Natural killer cell (primary cell): ENCODE measurements at regions not wholly inside any gene's neighbourhood (a gene's known extent, or its start where the extent isn't known, plus 50 kb on each side); places are given as distances from the start of the nearest gene placed in this dataset.

Experiments
- ATAC-seq, 3 donors: fragments of 150-1000 bp in 2 of 3; fragments of 200-7000 bp in 1 of 3; cut with Tn5 transposase; 1 replicate in 1 of 3; 2 replicates in 2 of 3; pipeline ENCODE4 v1.10.0; 2021; ENCODE audit warnings: mild to moderate bottlenecking in 2 of 3, moderate library complexity in 2 of 3
- DNase-seq, 2 donors: peaks; one replicate each; pipeline versions ENCODE4 v3.0.0 to v3.0.0-alpha.2; 2013 to 2021; ENCODE audit warnings: mixed read lengths in 1 of 2
- H3K27ac ChIP-seq: one replicate; pipeline ENCODE4 v1.5.1; 2013; ENCODE audit warnings: mild to moderate bottlenecking, low read length
- H3K27me3 ChIP-seq: one replicate; pipeline ENCODE4 v1.6.1; 2013; ENCODE audit warnings: low read length; ENCODE audit not compliant: control insufficient read depth, insufficient read depth
- H3K36me3 ChIP-seq: one replicate; pipeline ENCODE4 v1.6.1; 2013; ENCODE audit warnings: low read length; ENCODE audit not compliant: control insufficient read depth, insufficient read depth
- H3K4me1 ChIP-seq: one replicate; pipeline ENCODE4 v1.6.1; 2013; ENCODE audit warnings: low read length; ENCODE audit not compliant: control insufficient read depth, insufficient read depth
- H3K4me3 ChIP-seq: one replicate; pipeline ENCODE4 v1.5.1; 2013; ENCODE audit warnings: low read length
- H3K9me3 ChIP-seq: one replicate; pipeline ENCODE4 v1.6.1; 2013; ENCODE audit warnings: low read length; ENCODE audit not compliant: control insufficient read depth, insufficient read depth
- H3K27ac Mint-ChIP-seq, 2 donors: one replicate each; pipeline ENCODE4 v1.8.0; 2022; ENCODE audit warnings: mild to moderate bottlenecking in 2 of 2, mixed read lengths in 2 of 2, moderate library complexity in 1 of 2
- H3K27me3 Mint-ChIP-seq, 2 donors: one replicate each; pipeline ENCODE4 v1.8.0; 2022; ENCODE audit warnings: low read depth in 2 of 2, mixed read lengths in 2 of 2
- H3K36me3 Mint-ChIP-seq: one replicate; pipeline ENCODE4 v1.8.0; 2022; ENCODE audit warnings: mixed read lengths
- H3K4me1 Mint-ChIP-seq, 2 donors: one replicate each; pipeline ENCODE4 v1.8.0; 2022; ENCODE audit warnings: mixed read lengths in 2 of 2
- H3K4me3 Mint-ChIP-seq: one replicate; pipeline ENCODE4 v1.8.0; 2022; ENCODE audit warnings: mild to moderate bottlenecking, moderate library complexity, mixed read lengths
- H3K9me3 Mint-ChIP-seq, 2 donors: one replicate each; pipeline ENCODE4 v1.8.0; 2022; ENCODE audit warnings: mixed read lengths in 2 of 2
- CTCF ChIP-seq: fragments of 200-600 bp; IDR thresholded peaks from one replicate; pipeline ENCODE4 v1.8.0; 2022; ENCODE audit warnings: antibody characterized with exemption
- WGBS: methylation state at CpG from one replicate; pipeline ENCODE4 v1.1.7; 2013; ENCODE audit warnings: missing lambda C conversion rate; ENCODE audit not compliant: insufficient coverage; 5-methylcytosine and 5-hydroxymethylcytosine counted together
- intact Hi-C: fragments of 100-400 bp; cut with micrococcal nuclease; formaldehyde crosslinking; loops from one replicate; pipeline ENCODE4 v1.14.2; 2022

DNA sequence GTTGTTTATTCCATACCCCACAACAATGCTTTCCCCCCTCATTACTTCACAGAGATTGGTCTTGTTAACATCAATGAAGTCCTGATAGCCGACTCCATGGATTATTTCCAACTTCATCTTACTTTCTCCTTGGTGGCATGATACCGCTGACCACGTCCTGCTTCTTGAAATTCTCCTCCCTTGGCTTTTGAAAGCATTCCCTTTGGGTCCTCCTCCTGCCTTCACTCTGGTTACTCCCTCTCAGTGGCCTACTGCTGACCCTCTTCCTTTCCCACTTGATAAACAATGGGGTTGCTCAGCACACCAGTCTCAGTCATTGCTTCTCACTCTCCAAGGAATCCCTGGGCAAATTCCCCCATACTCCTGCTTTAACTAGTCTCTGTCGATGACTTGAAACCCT is 283.9 kb downstream of the SEC61B start:
- H3K27ac ChIP-seq: no peak overlapping the region

GRCh38 chr9:99506747-99507348 is 284.8 kb downstream of the SEC61B start:
- Histone ChIP-seq H3K27ac (no peak overlapping the region), H3K27me3 (no peaks in the 10 kb centered on the region), H3K4me1 (no peaks in the 10 kb centered on the region), H3K36me3 (no peaks in the 10 kb centered on the region), H3K9me3 (no peaks in the 10 kb centered on the region), H3K4me3 (no peak overlapping the region)
- Mint-ChIP-seq H3K27me3 (peaks cover 8 to 22% of the 10 kb centered on the region in 2 donors), H3K4me1 (no peaks in the 10 kb centered on the region), H3K4me3 (no peak overlapping the region), H3K27ac (no peak overlapping the region), H3K9me3 (no peaks in the 10 kb centered on the region), H3K36me3 (no peaks in the 10 kb centered on the region)
- 87% methylated on average over 1 of the region's 1 CpG for WGBS
- ATAC-seq (no peak), DNase-seq (no peak)
- intact Hi-C loops: no loop called here
- TF ChIP-seq CTCF: no peak

More for the DNA sequence above, 283.9 kb downstream of the SEC61B start:
- Histone ChIP-seq H3K4me3 (no peak overlapping the region), H3K27me3 (no peaks in the 10 kb centered on the region), H3K36me3 (no peaks in the 10 kb centered on the region), H3K9me3 (no peaks in the 10 kb centered on the region), H3K4me1 (no peaks in the 10 kb centered on the region)
- ATAC-seq (no peak), DNase-seq (no peak)
- 94% methylated on average over 4 of the region's 4 CpGs for WGBS
- Mint-ChIP-seq H3K4me3 (no peak overlapping the region), H3K9me3 (no peaks in the 10 kb centered on the region), H3K27me3 (peaks cover 8 to 22% of the 10 kb centered on the region in 2 donors), H3K4me1 (no peaks in the 10 kb centered on the region), H3K36me3 (no peaks in the 10 kb centered on the region), H3K27ac (no peak overlapping the region)
- TF ChIP-seq CTCF: no peak
- intact Hi-C loops: no loop called here

- no peak overlapping the region for H3K4me3 ChIP-seq
- H3K36me3 ChIP-seq: no peaks in the 10 kb centered on the region
- H3K9me3 ChIP-seq: no peaks in the 10 kb centered on the region
- no peaks in the 10 kb centered on the region for H3K4me1 ChIP-seq
- Mint-ChIP-seq H3K9me3 (no peaks in the 10 kb centered on the region), H3K4me1 (no peaks in the 10 kb centered on the region), H3K27ac (no peak overlapping the region), H3K4me3 (no peak overlapping the region), H3K36me3 (no peaks in the 10 kb centered on the region), H3K27me3 (peaks cover 12 to 22% of the 10 kb centered on the region in 2 donors)
- no peak for TF ChIP-seq CTCF
- H3K27me3 ChIP-seq: no peaks in the 10 kb centered on the region
- WGBS: 78% methylated on average over 7 of the region's 9 CpGs
- ATAC-seq (no peak), DNase-seq (no peak)
- H3K27ac ChIP-seq: no peak overlapping the region
- intact Hi-C loops: no loop called here
Measured at GRCh38 chr9:99509065-99509745, 287.1 kb downstream of the SEC61B start.
